H54 (cell line): ENCODE measurements at regions not wholly inside any gene's neighbourhood (a gene's known extent, or its start where the extent isn't known, plus 50 kb on each side); places are given as distances from the start of the nearest gene placed in this dataset.

Experiments
- DNase-seq: peaks from one replicate; pipeline ENCODE4 v3.0.0; 2011; ENCODE audit warnings: low spot score, mixed read lengths; ENCODE audit not compliant: insufficient read length
- FAIRE-seq: peaks from 3 replicates; lab custom pipeline; 2011; peaks lifted over from hg19 to GRCh38; lab: Jason Lieb, UNC
- POLR2A ChIP-seq: IDR thresholded peaks from 2 replicates; pipeline ENCODE4 v1.6.1; 2011; ENCODE audit warnings: low read depth, mild to moderate bottlenecking, low read length

- no peak for DNase-seq
- no peak for TF ChIP-seq POLR2A
- no peak for FAIRE-seq
Measured at GRCh38 chr3:59443618-59444293, 393.9 kb upstream of the CFAP20DC start.

- FAIRE-seq, result no peak
- no peak for TF ChIP-seq POLR2A
- DNase-seq, result no peak
Measured at GRCh38 chr3:59442046-59442445, 392.2 kb upstream of the CFAP20DC start.

GRCh38 chr3:59440285-59441028, 390.6 kb upstream of the CFAP20DC start:
- DNase-seq (no peak), FAIRE-seq (no peak)
- no peak for TF ChIP-seq POLR2A

- FAIRE-seq (no peak), DNase-seq (no peak)
- TF ChIP-seq POLR2A, result no peak
Measured at GRCh38 chr3:59438492-59438891, 388.7 kb upstream of the CFAP20DC start.

- no peak for FAIRE-seq
Measured at GRCh38 chr3:59436164-59436958, 386.5 kb upstream of the CFAP20DC start.

GRCh38 chr3:59433546-59433945, 383.7 kb upstream of the CFAP20DC start:
- TF ChIP-seq POLR2A, result no peak
- DNase-seq, result no peak
- FAIRE-seq, result no peak

More at GRCh38 chr3:59436164-59436958, 386.5 kb upstream of the CFAP20DC start:
- no peak for DNase-seq
- no peak for TF ChIP-seq POLR2A

- DNase-seq (no peak), FAIRE-seq (no peak)
- TF ChIP-seq POLR2A, result no peak
Measured at GRCh38 chr3:59432665-59433064, 382.8 kb upstream of the CFAP20DC start.

GRCh38 chr3:59430341-59430740, 380.5 kb upstream of the CFAP20DC start:
- DNase-seq (no peak), FAIRE-seq (no peak)
- no peak for TF ChIP-seq POLR2A

- FAIRE-seq (no peak), DNase-seq (no peak)
- no peak for TF ChIP-seq POLR2A
Measured at GRCh38 chr3:59429198-59429597, 379.4 kb upstream of the CFAP20DC start.

GRCh38 chr3:59426821-59427565, 377.2 kb upstream of the CFAP20DC start:
- TF ChIP-seq POLR2A, result no peak
- DNase-seq (no peak), FAIRE-seq (no peak)

- FAIRE-seq, result no peak
- no peak for TF ChIP-seq POLR2A
- DNase-seq, result no peak
Measured at GRCh38 chr3:59425942-59426341, 376.1 kb upstream of the CFAP20DC start.

GRCh38 chr3:59425371-59425770, 375.5 kb upstream of the CFAP20DC start:
- FAIRE-seq (no peak), DNase-seq (no peak)
- no peak for TF ChIP-seq POLR2A

- FAIRE-seq (no peak), DNase-seq (no peak)
- no peak for TF ChIP-seq POLR2A
Measured at GRCh38 chr3:59424268-59425010, 374.6 kb upstream of the CFAP20DC start.

GRCh38 chr3:59423707-59424106, 373.9 kb upstream of the CFAP20DC start:
- no peak for FAIRE-seq
- DNase-seq, result no peak
- TF ChIP-seq POLR2A, result no peak
